GM10248 (cell line): ENCODE measurements at regions not wholly inside any gene's neighbourhood (a gene's known extent, or its start where the extent isn't known, plus 50 kb on each side); places are given as distances from the start of the nearest gene placed in this dataset.
A peak's percentile ranks its signal among the peaks of the same experiment; 100 is the strongest.
"Not testable (repeated sequence)": the region's sequence is repeated elsewhere in the genome, so short reads cannot be mapped to it uniquely, and the experiment has no call there.

ENCODE experiments used
- CTCF ChIA-PET: fragments of 300-600 bp; sonication (Branson Sonifier 250); formaldehyde crosslinking; extraction: SDS; loops from one replicate; lab custom pipeline; 2021; ENCODE audit warnings: antibody characterized with exemption; lab: Yijun Ruan, JAX
- POLR2A ChIA-PET: fragments of 350-650 bp; sonication (Branson Sonifier 250); formaldehyde crosslinking; extraction: SDS; loops from one replicate; lab custom pipeline; 2020; ENCODE audit warnings: antibody characterized with exemption; lab: Yijun Ruan, JAX
- DNase-seq: peaks from one replicate; pipeline ENCODE4 v3.0.0; 2012; ENCODE audit errors: extremely low spot score
- CTCF ChIP-seq: IDR thresholded peaks from 2 replicates; pipeline ENCODE4 v1.5.1; 2012; ENCODE audit warnings: mild to moderate bottlenecking, low read depth; ENCODE audit errors: extremely low read depth, missing control alignments, control extremely low read depth

- no peak for TF ChIP-seq CTCF
- POLR2A ChIA-PET = no interaction called here
- DNase-seq = peak; percentile 7
- CTCF ChIA-PET = interaction anchor here (1.2 to 1.4 kb wide), 3 partner anchors 13 to 187 kb away, joined by 4 to 5 read pairs (median 4); no protein-coding TSS in a partner anchor
These were observed 128.8 kb upstream of the PDE7B start for GRCh38 chr6:135722679-135723078.

- ChIA-PET CTCF (no interaction called here), POLR2A (no interaction called here)
- no peak for DNase-seq
- no peak for TF ChIP-seq CTCF
These were observed 122.9 kb upstream of the PDE7B start for GRCh38 chr6:135728589-135728988.

GRCh38 chr6:135731116-135731515, 120.4 kb upstream of the PDE7B start:
- ChIA-PET POLR2A (no interaction called here), CTCF (no interaction called here)
- no peak for DNase-seq
- TF ChIP-seq CTCF = no peak

- POLR2A ChIA-PET, DNase-seq: not testable (repeated sequence)
- CTCF ChIA-PET = interaction anchor here (1.2 kb wide), 1 partner anchor 16 kb away, joined by 3 read pairs; no protein-coding TSS in a partner anchor
These were observed 115.2 kb upstream of the PDE7B start for GRCh38 chr6:135736351-135736750.

- ChIA-PET CTCF (interaction anchor here (0.8 to 1.2 kb wide), 3 partner anchors 16 to 74 kb away, joined by 3 to 5 read pairs (median 3); no protein-coding TSS in a partner anchor), POLR2A (no interaction called here)
- DNase-seq = no peak
- no peak for TF ChIP-seq CTCF
These were observed 112.9 kb upstream of the PDE7B start for GRCh38 chr6:135738636-135739035.

- POLR2A ChIA-PET = no interaction called here
- DNase-seq = no peak
- no peak for TF ChIP-seq CTCF
- CTCF ChIA-PET = no interaction called here
These were observed 112.2 kb upstream of the PDE7B start for GRCh38 chr6:135739288-135739687.

- no peak for TF ChIP-seq CTCF
- DNase-seq = no peak
- CTCF ChIA-PET = no interaction called here
- POLR2A ChIA-PET = no interaction called here
These were observed 110.9 kb upstream of the PDE7B start for GRCh38 chr6:135740580-135740979.
